ENCODE measurements at regions not wholly inside any gene's neighbourhood (a gene's known extent, or its start where the extent isn't known, plus 50 kb on each side); places are given as distances from the start of the nearest gene placed in this dataset.

DNA sequence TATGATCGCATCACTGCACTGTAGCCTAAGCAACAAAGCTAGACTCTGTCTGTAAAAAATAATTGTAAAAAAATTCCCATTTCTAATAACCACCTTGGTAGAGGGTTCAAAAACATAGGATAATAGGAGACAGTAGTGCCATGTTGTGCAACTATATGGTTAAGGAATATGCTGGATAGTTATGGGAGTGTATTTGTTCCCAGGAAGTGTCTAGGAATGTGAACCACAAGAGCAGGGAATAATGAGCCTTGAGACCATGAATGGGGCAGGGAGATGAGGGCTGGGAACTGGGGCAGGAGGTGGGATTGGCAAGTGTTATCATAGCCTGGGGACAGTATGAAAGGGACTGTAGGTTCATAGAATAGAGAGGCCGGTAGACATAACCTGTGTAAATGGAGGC is 50.4 kb downstream of the RUSC2 start:
- no peaks in the 10 kb centered on the region for H3K9me3 ChIP-seq (ENCODE audit: low read length)
- peak overlapping the region; percentile 99 for H3K4me2 ChIP-seq (ENCODE audit: low read length)
- no peaks in the 10 kb centered on the region for H4K20me1 ChIP-seq (ENCODE audit: insufficient read depth)
- H3K9ac ChIP-seq (ENCODE audit: low read length), result peak overlapping the region; percentile 98
- H3K27ac ChIP-seq (ENCODE audit: low read length), result peak overlapping the region; percentile 100
- H3K79me2 ChIP-seq (replicated peaks; ENCODE audit: insufficient read depth, low read length), result peaks cover 54% of the 10 kb centered on the region
- H3K36me3 ChIP-seq (ENCODE audit: insufficient read depth, low read length), result no peaks in the 10 kb centered on the region
- TF ChIP-seq POLR2AphosphoS5 (IDR thresholded peaks at IDR 0.05), result no peak
- TF ChIP-seq, protein P1, sequence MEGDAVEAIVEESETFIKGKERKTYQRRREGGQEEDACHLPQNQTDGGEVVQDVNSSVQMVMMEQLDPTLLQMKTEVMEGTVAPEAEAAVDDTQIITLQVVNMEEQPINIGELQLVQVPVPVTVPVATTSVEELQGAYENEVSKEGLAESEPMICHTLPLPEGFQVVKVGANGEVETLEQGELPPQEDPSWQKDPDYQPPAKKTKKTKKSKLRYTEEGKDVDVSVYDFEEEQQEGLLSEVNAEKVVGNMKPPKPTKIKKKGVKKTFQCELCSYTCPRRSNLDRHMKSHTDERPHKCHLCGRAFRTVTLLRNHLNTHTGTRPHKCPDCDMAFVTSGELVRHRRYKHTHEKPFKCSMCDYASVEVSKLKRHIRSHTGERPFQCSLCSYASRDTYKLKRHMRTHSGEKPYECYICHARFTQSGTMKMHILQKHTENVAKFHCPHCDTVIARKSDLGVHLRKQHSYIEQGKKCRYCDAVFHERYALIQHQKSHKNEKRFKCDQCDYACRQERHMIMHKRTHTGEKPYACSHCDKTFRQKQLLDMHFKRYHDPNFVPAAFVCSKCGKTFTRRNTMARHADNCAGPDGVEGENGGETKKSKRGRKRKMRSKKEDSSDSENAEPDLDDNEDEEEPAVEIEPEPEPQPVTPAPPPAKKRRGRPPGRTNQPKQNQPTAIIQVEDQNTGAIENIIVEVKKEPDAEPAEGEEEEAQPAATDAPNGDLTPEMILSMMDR (IDR thresholded peaks at IDR 0.05; ENCODE audit: poor library complexity, severe bottlenecking), result no peak
- TF ChIP-seq EZH2 (IDR thresholded peaks at IDR 0.05; ENCODE audit: borderline replicate concordance, insufficient read depth, low read length, poor library complexity, severe bottlenecking), result no peak
- TF ChIP-seq RAD21 (conservative IDR thresholded peaks at IDR 0.05), result no peak
- TF ChIP-seq, protein P2, sequence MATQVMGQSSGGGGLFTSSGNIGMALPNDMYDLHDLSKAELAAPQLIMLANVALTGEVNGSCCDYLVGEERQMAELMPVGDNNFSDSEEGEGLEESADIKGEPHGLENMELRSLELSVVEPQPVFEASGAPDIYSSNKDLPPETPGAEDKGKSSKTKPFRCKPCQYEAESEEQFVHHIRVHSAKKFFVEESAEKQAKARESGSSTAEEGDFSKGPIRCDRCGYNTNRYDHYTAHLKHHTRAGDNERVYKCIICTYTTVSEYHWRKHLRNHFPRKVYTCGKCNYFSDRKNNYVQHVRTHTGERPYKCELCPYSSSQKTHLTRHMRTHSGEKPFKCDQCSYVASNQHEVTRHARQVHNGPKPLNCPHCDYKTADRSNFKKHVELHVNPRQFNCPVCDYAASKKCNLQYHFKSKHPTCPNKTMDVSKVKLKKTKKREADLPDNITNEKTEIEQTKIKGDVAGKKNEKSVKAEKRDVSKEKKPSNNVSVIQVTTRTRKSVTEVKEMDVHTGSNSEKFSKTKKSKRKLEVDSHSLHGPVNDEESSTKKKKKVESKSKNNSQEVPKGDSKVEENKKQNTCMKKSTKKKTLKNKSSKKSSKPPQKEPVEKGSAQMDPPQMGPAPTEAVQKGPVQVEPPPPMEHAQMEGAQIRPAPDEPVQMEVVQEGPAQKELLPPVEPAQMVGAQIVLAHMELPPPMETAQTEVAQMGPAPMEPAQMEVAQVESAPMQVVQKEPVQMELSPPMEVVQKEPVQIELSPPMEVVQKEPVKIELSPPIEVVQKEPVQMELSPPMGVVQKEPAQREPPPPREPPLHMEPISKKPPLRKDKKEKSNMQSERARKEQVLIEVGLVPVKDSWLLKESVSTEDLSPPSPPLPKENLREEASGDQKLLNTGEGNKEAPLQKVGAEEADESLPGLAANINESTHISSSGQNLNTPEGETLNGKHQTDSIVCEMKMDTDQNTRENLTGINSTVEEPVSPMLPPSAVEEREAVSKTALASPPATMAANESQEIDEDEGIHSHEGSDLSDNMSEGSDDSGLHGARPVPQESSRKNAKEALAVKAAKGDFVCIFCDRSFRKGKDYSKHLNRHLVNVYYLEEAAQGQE (IDR thresholded peaks at IDR 0.05; ENCODE audit: borderline replicate concordance), result peak; percentile 61
- no peak for TF ChIP-seq TAF1 (IDR thresholded peaks at IDR 0.05; ENCODE audit: low read depth)
- no peak for TF ChIP-seq EP300 (conservative IDR thresholded peaks at IDR 0.05; ENCODE audit: poor library complexity, severe bottlenecking)
- H3K9me2 ChIP-seq (ENCODE audit: insufficient read depth, low read length), result no peaks in the 10 kb centered on the region
- no peaks in the 10 kb centered on the region for H3K27me3 ChIP-seq (ENCODE audit: insufficient read depth, low read depth, low read length)
- peak overlapping the region; percentile 82 for H3K4me3 ChIP-seq (ENCODE audit: low read length)
- H3F3A ChIP-seq (ENCODE audit: insufficient read depth, low read length, poor library complexity, severe bottlenecking), result no peaks in the 10 kb centered on the region
- no peak overlapping the region for H2AFZ ChIP-seq (ENCODE audit: low read depth, low read length)

DNA sequence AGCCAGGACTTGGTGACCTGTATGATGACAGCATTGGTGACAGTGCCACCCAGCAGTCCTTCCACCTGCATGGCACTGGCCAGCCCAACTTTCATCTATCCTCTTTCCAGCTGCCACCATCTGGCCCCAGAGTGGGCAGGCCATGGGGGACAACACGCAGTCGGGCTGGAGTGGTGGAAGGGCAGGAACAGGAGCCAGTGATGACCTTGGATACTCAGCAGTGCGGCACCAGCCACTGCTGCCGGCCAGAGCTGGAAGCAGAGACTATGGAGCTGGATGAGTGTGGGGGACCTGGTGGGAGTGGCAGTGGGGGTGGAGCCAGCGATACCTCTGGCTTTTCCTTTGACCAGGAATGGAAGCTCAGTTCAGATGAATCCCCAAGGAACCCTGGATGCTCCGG is 56.9 kb downstream of the RUSC2 start:
- peaks cover 5% of the 10 kb centered on the region for H4K20me1 ChIP-seq (ENCODE audit: insufficient read depth)
- H3F3A ChIP-seq (ENCODE audit: insufficient read depth, low read length, poor library complexity, severe bottlenecking), result no peaks in the 10 kb centered on the region
- no peak overlapping the region for H3K27ac ChIP-seq (ENCODE audit: low read length)
- no peaks in the 10 kb centered on the region for H3K27me3 ChIP-seq (ENCODE audit: insufficient read depth, low read depth, low read length)
- H3K9me3 ChIP-seq (ENCODE audit: low read length), result no peaks in the 10 kb centered on the region
- H3K9me2 ChIP-seq (ENCODE audit: insufficient read depth, low read length), result no peaks in the 10 kb centered on the region
- peaks cover 57% of the 10 kb centered on the region for H3K79me2 ChIP-seq (replicated peaks; ENCODE audit: insufficient read depth, low read length)
- no peak overlapping the region for H2AFZ ChIP-seq (ENCODE audit: low read depth, low read length)
- TF ChIP-seq EZH2 (IDR thresholded peaks at IDR 0.05; ENCODE audit: borderline replicate concordance, insufficient read depth, low read length, poor library complexity, severe bottlenecking) (no peak), SMC3 (conservative IDR thresholded peaks at IDR 0.05; ENCODE audit: poor library complexity) (no peak), RAD21 (conservative IDR thresholded peaks at IDR 0.05) (no peak), TAF1 (IDR thresholded peaks at IDR 0.05; ENCODE audit: low read depth) (no peak), MXI1 (conservative IDR thresholded peaks at IDR 0.05; ENCODE audit: poor library complexity, severe bottlenecking) (no peak), EP300 (conservative IDR thresholded peaks at IDR 0.05; ENCODE audit: poor library complexity, severe bottlenecking) (no peak), POLR2AphosphoS5 (IDR thresholded peaks at IDR 0.05) (no peak)
- TF ChIP-seq, protein P2 (IDR thresholded peaks at IDR 0.05; ENCODE audit: borderline replicate concordance), result no peak
- TF ChIP-seq, protein P1 (IDR thresholded peaks at IDR 0.05; ENCODE audit: poor library complexity, severe bottlenecking), result no peak
- H3K36me3 ChIP-seq (ENCODE audit: insufficient read depth, low read length), result no peaks in the 10 kb centered on the region
- H3K4me2 ChIP-seq (ENCODE audit: low read length), result no peak overlapping the region
- no peak overlapping the region for H3K4me3 ChIP-seq (ENCODE audit: low read length)
- no peak overlapping the region for H3K9ac ChIP-seq (ENCODE audit: low read length)
